Hepatocyte (in vitro differentiated cells): ENCODE measurements at regions not wholly inside any gene's neighbourhood (a gene's known extent, or its start where the extent isn't known, plus 50 kb on each side); places are given as distances from the start of the nearest gene placed in this dataset.

Experiments
- CTCF ChIP-seq: fragments of 200-600 bp; sonication (generic); IDR thresholded peaks from 2 replicates; pipeline ENCODE4 v1.5.1; 2016; ENCODE audit warnings: antibody characterized with exemption, mild to moderate bottlenecking; ENCODE audit not compliant: poor library complexity
- EZH2 ChIP-seq: fragments of 200-600 bp; sonication (generic); IDR thresholded peaks from 2 replicates; pipeline ENCODE4 v1.6.1; 2016; ENCODE audit warnings: antibody characterized with exemption, mild to moderate bottlenecking, borderline replicate concordance
- EZH2phosphoT487 ChIP-seq: fragments of 200-600 bp; sonication (generic); IDR thresholded peaks from one replicate; pipeline ENCODE4 v1.6.1; 2018; ENCODE audit warnings: antibody characterized with exemption, mild to moderate bottlenecking, low read depth, moderate library complexity; ENCODE audit not compliant: unreplicated experiment, severe bottlenecking

- no peak for TF ChIP-seq EZH2phosphoT487
- no peak for TF ChIP-seq CTCF
- TF ChIP-seq EZH2: no peak
These were observed 417.2 kb upstream of the PBX1 start for GRCh38 chr1:164141797-164142196.
